Adrenal gland (tissue), 5 donors: ENCODE measurements at regions not wholly inside any gene's neighbourhood (a gene's known extent, or its start where the extent isn't known, plus 50 kb on each side); places are given as distances from the start of the nearest gene placed in this dataset.

Experiments used
- POLR2A ChIP-seq, 2 donors: fragments of 450-650 bp; IDR thresholded peaks; one replicate each; pipeline ENCODE4 v1.6.1; 2017; ENCODE audit warnings: antibody characterized with exemption in 2 of 2, mild to moderate bottlenecking in 2 of 2, moderate library complexity in 1 of 2
- TF ChIP-seq, protein P1 (sequence below), 6 experiments: fragments of 450-650 bp in 4 of 6; fragments of 200-600 bp in 2 of 6; sonication (generic) in 1 of 6; IDR thresholded peaks; 1 replicate in 5 of 6; 2 replicates in 1 of 6; pipeline versions ENCODE4 v1.5.1 to v1.8.0; 2016 to 2021; ENCODE audit warnings: antibody characterized with exemption in 6 of 6, mild to moderate bottlenecking in 2 of 6, moderate library complexity in 1 of 6
- donor health status: DM: no; HTN: no; CAD: no.

DNA sequence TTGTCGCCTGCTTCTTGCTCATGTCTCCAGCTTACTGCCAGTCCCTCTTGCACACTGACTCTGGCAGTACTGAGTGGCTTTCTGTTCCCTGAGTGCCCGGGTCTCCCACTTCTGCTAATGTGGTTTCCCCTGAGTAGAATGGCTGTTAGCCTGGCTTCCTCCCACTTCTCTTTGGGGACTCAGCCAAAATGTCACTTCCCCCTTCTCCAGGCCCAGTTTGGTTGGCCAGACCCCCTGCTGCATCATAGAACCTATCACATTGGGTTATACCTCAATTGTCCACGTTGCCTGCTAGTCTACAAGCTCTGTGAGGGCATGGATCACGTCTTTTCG, 304.4 kb downstream of the HS3ST3B1 start:
- TF ChIP-seq, protein P1, sequence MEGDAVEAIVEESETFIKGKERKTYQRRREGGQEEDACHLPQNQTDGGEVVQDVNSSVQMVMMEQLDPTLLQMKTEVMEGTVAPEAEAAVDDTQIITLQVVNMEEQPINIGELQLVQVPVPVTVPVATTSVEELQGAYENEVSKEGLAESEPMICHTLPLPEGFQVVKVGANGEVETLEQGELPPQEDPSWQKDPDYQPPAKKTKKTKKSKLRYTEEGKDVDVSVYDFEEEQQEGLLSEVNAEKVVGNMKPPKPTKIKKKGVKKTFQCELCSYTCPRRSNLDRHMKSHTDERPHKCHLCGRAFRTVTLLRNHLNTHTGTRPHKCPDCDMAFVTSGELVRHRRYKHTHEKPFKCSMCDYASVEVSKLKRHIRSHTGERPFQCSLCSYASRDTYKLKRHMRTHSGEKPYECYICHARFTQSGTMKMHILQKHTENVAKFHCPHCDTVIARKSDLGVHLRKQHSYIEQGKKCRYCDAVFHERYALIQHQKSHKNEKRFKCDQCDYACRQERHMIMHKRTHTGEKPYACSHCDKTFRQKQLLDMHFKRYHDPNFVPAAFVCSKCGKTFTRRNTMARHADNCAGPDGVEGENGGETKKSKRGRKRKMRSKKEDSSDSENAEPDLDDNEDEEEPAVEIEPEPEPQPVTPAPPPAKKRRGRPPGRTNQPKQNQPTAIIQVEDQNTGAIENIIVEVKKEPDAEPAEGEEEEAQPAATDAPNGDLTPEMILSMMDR (IDR thresholded peaks at IDR 0.05), result no peak
- no peak for TF ChIP-seq POLR2A (IDR thresholded peaks at IDR 0.05)
